Left ventricle myocardium superior (tissue), 1 donor: ENCODE measurements at regions not wholly inside any gene's neighbourhood (a gene's known extent, or its start where the extent isn't known, plus 50 kb on each side); places are given as distances from the start of the nearest gene placed in this dataset.
"Not testable (repeated sequence)": the region's sequence is repeated elsewhere in the genome, so short reads cannot be mapped to it uniquely, and the experiment has no call there.

Experiments
- ATAC-seq: fragments of 200-7000 bp; cut with Tn5 transposase; one replicate; pipeline ENCODE4 v1.9.1; 2020; ENCODE audit warnings: mild to moderate bottlenecking, moderate library complexity
- DNase-seq: peaks from one replicate; pipeline ENCODE4 v3.0.0-alpha.2; 2020
- intact Hi-C: fragments of 100-400 bp; cut with micrococcal nuclease; formaldehyde crosslinking; loops from one replicate; pipeline ENCODE4 v1.11.0; 2022
- donor health status: DM: no; HTN: yes; CAD: no; lungs with severe emphysema.

DNA sequence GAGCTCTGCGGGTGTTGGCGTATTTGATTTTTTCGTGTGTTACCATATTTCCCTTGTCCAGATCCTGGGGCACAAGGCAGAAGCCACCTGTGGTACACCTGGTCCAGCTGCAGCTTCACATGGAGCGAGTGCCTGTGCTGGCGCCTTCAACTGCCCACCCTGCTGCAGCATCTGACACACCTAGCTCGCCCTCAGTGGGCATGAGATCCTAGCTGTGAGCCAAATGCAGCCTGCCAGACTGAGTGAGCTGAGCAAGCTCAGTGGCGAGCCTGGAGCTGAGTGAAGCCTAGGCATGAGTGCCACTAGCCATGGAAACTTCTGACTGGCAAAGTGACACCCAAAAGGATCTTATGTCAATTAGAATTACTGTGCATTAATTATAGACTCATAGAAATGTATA is 1226.8 kb upstream of the FLRT2 start:
- ATAC-seq (no peak), DNase-seq (no peak)
- intact Hi-C loops, result no loop called here

DNA sequence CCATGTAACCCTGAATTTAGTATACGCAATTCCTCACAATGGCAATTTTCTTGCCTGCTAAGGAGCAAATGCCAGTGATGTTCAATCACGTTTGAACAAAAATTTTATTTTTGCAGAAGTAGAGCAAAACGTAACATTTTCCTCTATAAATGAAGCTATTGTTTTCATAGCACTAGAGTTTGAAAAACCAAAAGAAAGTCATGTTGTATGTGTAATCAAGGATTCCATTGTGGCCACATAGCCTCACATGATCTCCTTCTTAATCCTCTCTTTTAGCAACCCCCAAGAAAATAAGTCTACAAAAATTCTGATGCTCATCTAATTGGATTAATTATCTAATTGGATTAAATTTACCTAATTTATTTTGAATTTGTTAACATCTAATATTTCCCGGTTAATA is 1217.4 kb upstream of the FLRT2 start:
- intact Hi-C loops, result no loop called here
- no peak for DNase-seq
- ATAC-seq, result no peak

DNA sequence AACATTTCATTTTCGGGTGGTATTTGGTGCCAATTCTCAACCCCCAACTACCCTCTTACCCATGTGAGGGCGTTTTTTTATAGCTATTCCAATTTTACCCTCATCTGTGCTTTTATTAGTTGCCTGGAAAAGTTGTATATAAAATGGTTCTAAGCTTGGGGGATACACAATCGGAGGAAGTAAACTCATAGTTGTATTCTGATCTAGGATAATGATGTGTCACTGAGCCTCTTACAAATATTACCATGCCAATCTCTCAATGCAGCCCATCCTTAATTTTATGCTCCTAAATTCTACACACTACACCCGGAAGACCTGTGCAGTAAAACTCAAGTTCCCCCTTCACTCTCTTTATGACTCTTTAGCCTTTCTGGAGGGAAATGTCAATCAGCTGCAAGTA is 1206.5 kb upstream of the FLRT2 start:
- intact Hi-C loops, result no loop called here
- no peak for DNase-seq
- ATAC-seq, result no peak

DNA sequence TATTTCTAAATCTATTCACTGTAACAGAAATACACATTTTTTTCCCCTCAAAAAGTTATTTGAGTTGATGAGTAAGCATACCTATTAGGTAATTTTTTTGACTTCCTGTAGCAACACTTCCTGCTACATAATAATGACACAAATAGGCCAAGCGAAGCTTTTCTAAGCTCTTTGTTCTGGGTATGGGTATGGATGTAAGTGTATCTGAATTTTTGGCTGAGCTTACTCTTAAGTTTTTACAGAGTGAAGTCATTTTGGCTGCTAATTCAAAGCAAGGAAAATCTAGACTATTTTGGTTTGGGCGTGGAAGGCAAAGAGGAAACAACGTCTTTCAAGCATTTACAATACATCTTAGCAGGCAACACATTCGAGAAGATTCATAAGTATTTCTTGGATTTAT is 1206.0 kb upstream of the FLRT2 start:
- intact Hi-C loops, result no loop called here
- ATAC-seq (peak; percentile 51), DNase-seq (no peak)

DNA sequence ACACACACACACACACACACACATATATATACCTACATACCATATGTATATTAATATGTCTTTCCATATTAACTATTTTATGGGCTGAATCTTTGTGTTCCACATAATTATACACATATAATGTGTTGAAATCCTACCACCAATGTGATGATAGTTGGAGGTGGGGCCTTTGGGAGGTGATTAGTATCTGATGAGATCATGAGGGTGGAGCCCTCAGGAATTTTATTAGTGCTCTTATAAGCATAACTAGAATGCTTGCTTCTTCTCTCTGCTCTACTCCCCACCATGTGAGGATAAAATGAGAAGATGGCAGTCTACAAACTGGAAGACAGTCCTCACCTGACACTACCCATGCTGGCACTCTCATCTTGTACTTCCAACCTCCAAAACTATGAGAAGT is 1193.5 kb upstream of the FLRT2 start:
- intact Hi-C loops, result no loop called here
- DNase-seq, result no peak
- ATAC-seq, result no peak

DNA sequence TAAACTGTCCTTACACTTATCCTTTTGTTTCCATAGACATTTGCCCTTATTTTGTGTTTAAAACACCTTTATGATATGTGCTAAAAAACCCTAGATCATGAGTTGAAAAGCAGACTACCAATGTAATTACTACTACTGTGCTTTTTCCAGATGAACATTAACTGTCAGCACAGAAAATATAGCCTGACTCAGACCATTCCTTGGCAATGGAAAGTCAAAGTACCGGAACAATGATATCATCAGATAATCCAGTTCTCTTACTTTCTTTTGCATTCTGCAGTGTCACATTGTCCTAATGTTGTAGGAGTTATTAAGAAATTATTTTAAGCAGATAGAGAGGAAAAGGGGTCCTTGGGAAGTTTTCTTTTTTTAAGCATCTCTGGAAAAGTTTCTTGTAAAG is 1189.0 kb upstream of the FLRT2 start:
- ATAC-seq (no peak), DNase-seq (no peak)
- intact Hi-C loops, result no loop called here

DNA sequence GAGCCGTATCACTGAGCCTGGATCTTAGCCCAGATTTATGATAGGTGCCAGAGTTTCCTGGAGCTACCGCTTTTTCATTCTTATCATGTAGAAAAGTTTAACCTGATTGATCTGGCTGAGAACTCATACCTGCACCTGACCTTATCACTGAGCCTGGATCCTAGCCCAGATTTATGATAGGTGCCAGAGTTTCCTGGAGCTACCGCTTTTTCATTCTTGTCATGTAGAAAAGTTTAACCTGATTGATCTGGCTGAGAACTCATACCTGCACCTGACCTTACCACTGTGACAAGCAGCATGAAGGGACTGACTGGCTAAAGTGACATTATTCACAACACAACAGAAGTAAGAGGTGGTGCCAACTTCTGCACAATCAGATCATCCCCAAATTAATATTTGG is 1188.1 kb upstream of the FLRT2 start:
- DNase-seq, ATAC-seq, intact Hi-C loops: not testable (repeated sequence)

DNA sequence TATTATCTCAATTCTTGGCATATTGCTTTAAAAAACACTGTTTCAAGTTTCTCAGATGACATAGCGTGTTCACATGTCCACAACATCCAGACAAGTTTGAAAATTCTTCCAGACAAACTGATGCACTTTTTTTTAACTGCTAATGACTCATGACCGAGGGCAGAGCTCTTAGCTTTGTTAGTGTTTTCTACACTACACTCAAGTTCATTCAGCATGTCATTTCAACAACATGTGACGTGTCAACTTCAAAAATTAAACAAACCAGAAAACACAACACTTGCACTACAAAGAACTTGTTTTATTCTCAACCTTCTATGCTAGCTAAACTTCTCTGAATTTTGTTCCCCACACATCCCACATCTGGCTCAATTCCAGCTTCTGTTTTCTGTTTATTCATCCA is 1186.3 kb upstream of the FLRT2 start:
- no peak for ATAC-seq
- intact Hi-C loops, result no loop called here
- DNase-seq, result no peak

DNA sequence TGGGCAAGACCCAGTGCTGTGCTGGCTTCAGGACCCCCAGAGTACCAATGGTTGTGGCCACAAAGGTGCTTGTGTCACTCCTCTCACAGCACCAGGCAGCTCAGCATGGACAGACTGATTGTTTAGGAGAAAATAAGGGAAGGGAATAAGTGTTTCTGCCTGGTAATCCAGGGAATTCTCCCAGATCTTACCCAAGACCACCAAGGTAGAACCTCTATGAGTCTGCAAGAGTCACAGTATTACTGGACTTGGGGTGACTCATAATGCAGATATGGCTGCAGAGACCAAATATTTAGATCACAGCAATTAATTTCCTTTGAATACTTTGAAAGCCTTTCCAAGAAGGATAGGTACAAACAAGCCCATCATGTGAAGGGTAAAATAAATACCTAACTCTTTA is 1178.3 kb upstream of the FLRT2 start:
- ATAC-seq, result no peak
- DNase-seq, result no peak
- intact Hi-C loops, result no loop called here

DNA sequence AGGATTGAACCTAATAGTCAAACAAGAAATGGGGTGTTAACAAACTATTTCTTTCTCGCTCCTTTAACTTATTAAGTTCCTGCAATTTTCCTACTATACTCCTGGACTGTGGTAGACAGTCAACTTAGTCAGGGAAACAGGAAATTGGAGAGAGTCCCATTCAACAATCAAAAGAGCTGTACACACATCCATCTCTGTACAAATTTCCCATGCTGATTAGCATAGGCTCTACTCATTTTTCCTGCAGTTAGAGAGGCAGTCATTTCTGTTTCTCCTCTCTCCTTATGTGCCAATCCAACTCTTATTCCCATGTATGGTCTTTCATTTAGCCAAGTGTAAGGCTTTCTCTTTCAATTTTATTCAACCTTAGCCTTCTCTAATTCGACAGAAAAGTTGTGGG is 1168.5 kb upstream of the FLRT2 start:
- ATAC-seq, result no peak
- intact Hi-C loops, result no loop called here
- DNase-seq, result no peak

DNA sequence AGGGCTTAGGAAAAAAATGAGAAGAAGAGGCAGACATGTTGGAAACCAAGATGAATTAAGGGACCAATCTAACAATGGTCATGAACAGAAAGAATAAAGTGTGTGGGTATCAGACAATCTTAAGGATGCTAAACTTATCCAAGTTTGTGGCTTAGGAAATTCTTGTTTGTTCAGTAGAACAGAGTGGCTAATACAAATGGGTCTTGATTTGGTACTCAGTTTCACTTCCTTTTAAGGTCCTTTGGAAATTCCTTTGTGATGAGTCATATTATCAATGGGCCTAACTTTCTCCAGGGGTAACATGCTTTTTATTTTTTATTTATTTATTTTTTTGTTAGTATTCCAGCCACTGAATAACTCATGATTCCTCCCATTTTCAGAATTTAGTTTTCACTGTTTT is 1154.7 kb upstream of the FLRT2 start:
- no peak for ATAC-seq
- DNase-seq, result no peak
- intact Hi-C loops, result no loop called here

DNA sequence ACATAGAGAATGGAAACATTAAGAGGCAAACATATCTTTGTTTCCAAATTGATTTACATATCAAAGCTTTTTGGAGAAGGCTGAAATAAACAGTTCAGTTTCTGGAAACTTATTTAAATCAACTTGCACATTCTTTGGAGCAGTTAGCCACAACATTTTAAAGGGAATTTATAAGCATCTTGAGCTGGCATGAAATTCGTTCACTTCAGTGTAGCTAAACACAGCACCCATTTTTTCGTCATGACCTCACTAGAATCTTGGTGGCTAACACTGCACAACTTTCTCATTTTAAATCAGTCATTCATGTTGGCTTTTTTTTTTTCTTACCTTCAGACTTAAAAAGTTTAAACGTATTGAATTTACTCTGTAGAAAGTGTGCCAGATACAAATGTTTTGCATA is 1139.9 kb upstream of the FLRT2 start:
- ATAC-seq (no peak), DNase-seq (no peak)
- intact Hi-C loops, result no loop called here

DNA sequence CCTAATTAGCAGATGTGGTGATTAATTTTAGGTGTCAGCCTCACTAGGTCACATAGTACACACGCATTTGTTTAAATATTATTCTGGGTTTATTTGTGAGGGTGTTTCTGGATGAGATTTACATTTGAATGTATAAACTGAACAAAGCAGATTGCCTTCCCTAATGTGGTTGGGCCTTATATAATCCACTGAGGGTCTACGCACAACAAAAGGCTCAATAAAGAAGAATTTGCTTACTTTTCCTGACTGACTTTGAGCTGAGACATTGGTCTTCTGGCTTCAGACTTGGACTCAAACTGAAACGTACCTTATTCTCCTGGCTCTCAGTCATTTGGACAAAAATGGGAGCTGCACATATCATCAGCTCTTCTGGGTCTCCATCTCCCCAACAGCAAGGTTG is 1132.3 kb upstream of the FLRT2 start:
- no peak for ATAC-seq
- no peak for DNase-seq
- intact Hi-C loops, result no loop called here

DNA sequence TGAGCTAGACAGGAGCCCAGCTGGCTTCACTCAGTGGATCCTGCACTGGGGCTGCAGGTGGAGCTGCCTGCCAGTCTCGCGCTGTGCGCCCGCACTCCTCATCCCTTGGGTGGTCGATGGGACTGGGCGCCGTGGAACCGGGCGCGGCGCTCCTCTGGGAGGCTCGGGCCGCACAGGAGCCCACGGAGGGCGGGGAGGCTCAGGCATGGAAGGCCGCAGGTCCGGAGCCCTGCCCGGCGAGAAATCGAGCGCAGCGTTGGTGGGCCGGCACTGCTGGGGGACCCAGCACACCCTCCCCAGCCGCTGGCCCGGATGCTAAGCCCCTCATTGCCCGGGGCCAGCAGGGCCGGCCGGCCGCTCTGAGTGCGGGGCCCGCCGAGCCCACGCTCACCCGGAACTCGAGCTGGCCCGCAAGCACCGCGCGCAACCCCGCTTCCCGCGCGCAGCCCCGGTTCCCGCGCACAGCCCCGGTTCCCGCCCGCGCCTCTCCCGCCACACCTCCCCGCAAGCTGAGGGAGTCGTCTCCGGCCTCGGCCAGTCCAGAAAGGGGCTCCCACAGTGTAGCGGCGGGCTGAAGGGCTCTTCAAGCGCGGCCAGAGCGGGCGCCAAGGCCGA is 1130.5 kb upstream of the FLRT2 start:
- intact Hi-C loops, result no loop called here
- ATAC-seq, result no peak
- no peak for DNase-seq

DNA sequence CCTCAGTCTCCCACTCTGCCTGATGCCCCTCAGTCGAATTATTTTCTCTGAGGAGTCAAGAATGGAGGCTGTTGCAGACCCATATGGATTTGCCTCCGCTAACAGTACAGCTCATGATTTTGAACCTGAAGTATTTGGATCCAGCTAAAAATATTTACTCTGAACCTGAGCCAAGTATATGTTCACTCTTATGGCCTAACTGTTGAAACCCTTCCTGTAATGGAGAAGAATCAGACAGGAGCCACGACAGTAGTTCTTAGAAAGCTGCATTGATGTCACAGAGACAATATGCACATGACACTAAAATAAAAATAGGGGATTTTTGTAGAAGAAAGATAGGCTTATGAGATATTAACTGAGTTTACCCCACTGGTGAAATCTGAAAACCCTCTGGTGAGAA is 1128.3 kb upstream of the FLRT2 start:
- no peak for ATAC-seq
- no peak for DNase-seq
- intact Hi-C loops, result no loop called here

DNA sequence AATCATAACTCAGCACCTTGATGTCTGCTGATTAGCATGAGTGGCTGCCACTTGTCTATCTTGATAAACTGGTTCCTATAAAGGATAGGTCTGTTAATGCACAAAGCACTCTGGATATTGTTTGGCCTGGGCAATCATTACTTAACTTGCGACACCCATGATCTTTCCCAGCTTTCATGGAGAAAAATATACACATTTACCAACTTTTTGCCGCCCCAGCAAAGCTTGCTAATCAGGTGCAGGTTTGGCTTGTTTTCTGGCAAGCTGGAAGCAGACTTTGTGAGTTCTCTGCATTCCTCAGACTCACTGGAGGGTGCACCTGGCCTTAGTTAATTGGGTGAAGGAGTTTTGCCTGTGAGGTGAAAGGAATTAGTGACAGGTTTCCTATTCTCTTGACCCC is 1126.4 kb upstream of the FLRT2 start:
- no peak for ATAC-seq
- intact Hi-C loops, result no loop called here
- DNase-seq, result no peak

DNA sequence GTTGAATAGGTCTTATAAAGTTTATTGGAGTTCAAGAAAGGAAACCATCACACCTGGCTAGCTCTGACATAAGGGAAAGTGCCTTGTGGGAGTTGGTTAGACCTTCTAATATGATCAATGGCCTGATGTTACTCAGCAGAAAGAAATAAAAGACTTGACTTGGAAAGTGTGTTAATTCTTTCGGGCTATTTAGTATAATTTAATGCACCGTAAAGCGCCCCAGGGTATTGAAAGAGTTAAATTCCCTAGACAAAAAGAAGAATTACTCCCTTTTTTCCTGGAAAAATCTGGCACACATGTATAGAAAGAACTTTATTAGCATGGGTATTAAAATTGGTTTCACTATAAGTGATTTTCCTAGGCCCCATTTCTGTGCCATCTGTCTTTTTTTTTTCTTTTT is 1125.7 kb upstream of the FLRT2 start:
- intact Hi-C loops, result no loop called here
- no peak for DNase-seq
- no peak for ATAC-seq

DNA sequence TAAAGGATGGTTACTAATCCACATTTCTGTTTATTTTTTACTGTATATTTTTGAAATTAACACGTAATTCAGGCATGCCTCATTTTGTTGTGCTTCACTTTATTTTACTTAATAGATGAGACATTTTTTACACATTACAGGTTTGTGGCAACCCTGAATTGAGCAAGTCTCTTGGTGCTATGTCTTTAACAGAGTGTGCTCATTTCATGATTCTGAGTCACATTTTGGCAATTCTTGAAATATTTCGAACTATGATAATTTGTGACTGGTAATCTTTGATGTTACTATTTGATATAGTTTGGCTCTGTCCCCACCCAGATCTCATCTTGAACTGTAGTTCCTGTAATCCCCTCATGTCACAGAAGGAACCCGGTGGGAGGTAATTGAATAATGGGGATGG is 1120.5 kb upstream of the FLRT2 start:
- no peak for ATAC-seq
- intact Hi-C loops, result no loop called here
- no peak for DNase-seq

DNA sequence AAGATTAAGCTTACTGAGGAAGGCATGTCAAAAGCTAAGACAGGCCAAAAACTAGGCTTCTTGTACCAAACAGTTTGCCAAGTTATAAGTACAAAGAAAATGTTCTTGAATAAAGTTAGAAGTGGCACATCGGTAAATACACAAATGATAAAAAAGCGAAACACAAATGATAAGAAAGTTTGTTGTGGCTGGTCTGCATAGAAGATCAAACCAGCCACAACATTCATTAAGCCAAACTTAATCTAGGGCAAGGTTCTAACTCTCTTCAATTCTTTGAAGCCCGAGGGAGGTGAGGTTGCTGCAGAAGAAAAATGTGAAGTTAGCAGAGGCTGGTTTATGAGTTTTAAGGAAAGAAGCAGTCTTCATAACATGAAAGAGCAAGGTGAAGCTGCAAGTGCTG is 1119.6 kb upstream of the FLRT2 start:
- intact Hi-C loops, result no loop called here
- no peak for DNase-seq
- no peak for ATAC-seq

DNA sequence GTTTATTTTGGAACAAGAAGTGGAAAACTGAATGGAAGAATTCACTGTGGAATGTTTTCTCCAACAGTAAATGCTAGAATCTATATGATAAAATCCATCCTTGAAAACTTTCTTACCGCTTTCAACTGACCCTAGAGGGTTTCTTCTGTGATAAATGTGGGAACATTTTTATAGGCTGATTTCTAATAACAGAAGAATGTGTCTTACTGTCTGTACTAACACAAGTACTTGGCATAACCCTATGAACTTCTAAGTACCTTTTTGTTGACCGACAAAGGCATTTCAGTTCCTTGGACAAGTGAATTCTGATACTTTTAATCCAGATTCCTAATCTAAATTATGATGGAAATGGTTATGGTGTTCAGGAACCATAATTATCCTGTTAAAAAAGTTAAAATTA is 1109.7 kb upstream of the FLRT2 start:
- DNase-seq (no peak), ATAC-seq (no peak)
- intact Hi-C loops, result no loop called here

DNA sequence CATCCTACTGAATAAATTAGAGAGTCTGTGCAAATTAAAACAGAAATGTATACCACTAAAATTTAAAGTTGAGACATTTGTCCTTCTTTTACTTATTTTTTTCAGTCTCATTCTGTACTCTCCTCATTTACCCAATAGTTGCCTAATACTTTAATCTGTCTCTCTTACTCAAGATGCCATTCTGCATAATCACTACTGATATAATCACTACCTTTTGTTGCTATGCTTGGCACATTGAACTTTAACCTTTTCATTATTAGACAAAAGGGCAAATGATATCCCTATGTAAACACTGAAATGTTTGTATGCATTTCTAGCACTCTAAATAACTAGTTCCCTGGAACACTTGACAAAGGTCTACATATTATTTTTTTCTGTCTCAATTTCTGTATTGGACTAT is 1108.3 kb upstream of the FLRT2 start:
- ATAC-seq, result no peak
- intact Hi-C loops, result no loop called here

DNA sequence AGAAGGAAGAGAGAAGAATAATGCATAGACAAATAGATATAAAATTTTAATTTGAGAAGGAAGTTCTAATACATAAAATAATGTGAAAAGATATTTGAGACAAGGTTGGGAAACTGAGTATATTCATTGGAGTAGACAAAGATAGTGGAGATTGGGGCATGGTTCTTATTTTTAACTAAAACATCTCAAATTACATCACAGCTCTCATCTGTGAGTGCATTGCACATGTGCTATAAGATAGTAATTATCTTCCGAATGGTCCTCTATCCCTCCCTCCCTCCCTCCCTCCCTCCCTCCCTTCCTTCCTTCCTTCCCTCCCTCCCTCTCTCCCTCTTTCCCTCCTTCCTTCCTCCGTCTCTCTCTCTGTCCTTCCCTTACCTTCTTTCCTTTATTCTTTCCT is 1104.0 kb upstream of the FLRT2 start:
- DNase-seq (no peak), ATAC-seq (no peak)
- intact Hi-C loops, result no loop called here

More for the DNA sequence above, 1108.3 kb upstream of the FLRT2 start:
- no peak for DNase-seq
